Glutamatergic neuron (in vitro differentiated cells): ENCODE measurements at regions not wholly inside any gene's neighbourhood (a gene's known extent, or its start where the extent isn't known, plus 50 kb on each side); places are given as distances from the start of the nearest gene placed in this dataset.

Experiments used
- DNase-seq: peaks from one replicate; pipeline ENCODE4 v3.0.0; 2022
- H3K27ac Mint-ChIP-seq: one replicate; pipeline ENCODE4 v1.8.0; 2020; ENCODE audit warnings: mild to moderate bottlenecking, mixed read lengths, inconsistent platforms; ENCODE audit not compliant: unreplicated experiment
- H3K27me3 Mint-ChIP-seq: one replicate; pipeline ENCODE4 v1.8.0; 2020; ENCODE audit warnings: mild to moderate bottlenecking, moderate library complexity, mixed read lengths, inconsistent platforms; ENCODE audit not compliant: unreplicated experiment
- H3K36me3 Mint-ChIP-seq: one replicate; pipeline ENCODE4 v1.8.0; 2020; ENCODE audit warnings: mild to moderate bottlenecking, mixed read lengths, inconsistent platforms; ENCODE audit not compliant: unreplicated experiment
- H3K4me1 Mint-ChIP-seq: one replicate; pipeline ENCODE4 v1.8.0; 2020; ENCODE audit warnings: mild to moderate bottlenecking, low read depth, mixed read lengths, inconsistent platforms; ENCODE audit not compliant: unreplicated experiment
- H3K4me3 Mint-ChIP-seq: one replicate; pipeline ENCODE4 v1.8.0; 2020; ENCODE audit warnings: mild to moderate bottlenecking, mixed read lengths, inconsistent platforms; ENCODE audit not compliant: unreplicated experiment
- H3K9me3 Mint-ChIP-seq: one replicate; pipeline ENCODE4 v1.8.0; 2020; ENCODE audit warnings: mild to moderate bottlenecking, moderate library complexity, mixed read lengths, inconsistent platforms; ENCODE audit not compliant: unreplicated experiment
- TF ChIP-seq, protein P1 (sequence below): fragments of 200-600 bp; sonication (generic); IDR thresholded peaks from one replicate; pipeline ENCODE4 v1.5.0; 2021; ENCODE audit not compliant: partially characterized antibody, unreplicated experiment

GRCh38 chr5:120386981-120387380, 77.1 kb upstream of the PRR16 start:
- Mint-ChIP-seq H3K4me1 (no peaks in the 10 kb centered on the region), H3K27me3 (no peaks in the 10 kb centered on the region), H3K27ac (no peak overlapping the region), H3K36me3 (no peaks in the 10 kb centered on the region), H3K9me3 (no peaks in the 10 kb centered on the region), H3K4me3 (no peak overlapping the region)
- TF ChIP-seq, protein P1, sequence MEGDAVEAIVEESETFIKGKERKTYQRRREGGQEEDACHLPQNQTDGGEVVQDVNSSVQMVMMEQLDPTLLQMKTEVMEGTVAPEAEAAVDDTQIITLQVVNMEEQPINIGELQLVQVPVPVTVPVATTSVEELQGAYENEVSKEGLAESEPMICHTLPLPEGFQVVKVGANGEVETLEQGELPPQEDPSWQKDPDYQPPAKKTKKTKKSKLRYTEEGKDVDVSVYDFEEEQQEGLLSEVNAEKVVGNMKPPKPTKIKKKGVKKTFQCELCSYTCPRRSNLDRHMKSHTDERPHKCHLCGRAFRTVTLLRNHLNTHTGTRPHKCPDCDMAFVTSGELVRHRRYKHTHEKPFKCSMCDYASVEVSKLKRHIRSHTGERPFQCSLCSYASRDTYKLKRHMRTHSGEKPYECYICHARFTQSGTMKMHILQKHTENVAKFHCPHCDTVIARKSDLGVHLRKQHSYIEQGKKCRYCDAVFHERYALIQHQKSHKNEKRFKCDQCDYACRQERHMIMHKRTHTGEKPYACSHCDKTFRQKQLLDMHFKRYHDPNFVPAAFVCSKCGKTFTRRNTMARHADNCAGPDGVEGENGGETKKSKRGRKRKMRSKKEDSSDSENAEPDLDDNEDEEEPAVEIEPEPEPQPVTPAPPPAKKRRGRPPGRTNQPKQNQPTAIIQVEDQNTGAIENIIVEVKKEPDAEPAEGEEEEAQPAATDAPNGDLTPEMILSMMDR, result no peak
- DNase-seq, result no peak

- TF ChIP-seq, protein P1, result no peak
- Mint-ChIP-seq H3K9me3 (no peaks in the 10 kb centered on the region), H3K27me3 (no peaks in the 10 kb centered on the region), H3K4me1 (no peaks in the 10 kb centered on the region), H3K36me3 (no peaks in the 10 kb centered on the region), H3K4me3 (no peak overlapping the region), H3K27ac (no peak overlapping the region)
- no peak for DNase-seq
Measured at GRCh38 chr5:120388016-120388781, 75.9 kb upstream of the PRR16 start.

- no peak overlapping the region for H3K4me3 Mint-ChIP-seq
- H3K27me3 Mint-ChIP-seq, result no peaks in the 10 kb centered on the region
- TF ChIP-seq, protein P1, result no peak
- H3K36me3 Mint-ChIP-seq, result peaks cover 8% of the 10 kb centered on the region
- H3K9me3 Mint-ChIP-seq, result no peaks in the 10 kb centered on the region
- no peaks in the 10 kb centered on the region for H3K4me1 Mint-ChIP-seq
- H3K27ac Mint-ChIP-seq, result no peak overlapping the region
- DNase-seq, result no peak
Measured at GRCh38 chr5:120394259-120394658, 69.8 kb upstream of the PRR16 start.

DNA sequence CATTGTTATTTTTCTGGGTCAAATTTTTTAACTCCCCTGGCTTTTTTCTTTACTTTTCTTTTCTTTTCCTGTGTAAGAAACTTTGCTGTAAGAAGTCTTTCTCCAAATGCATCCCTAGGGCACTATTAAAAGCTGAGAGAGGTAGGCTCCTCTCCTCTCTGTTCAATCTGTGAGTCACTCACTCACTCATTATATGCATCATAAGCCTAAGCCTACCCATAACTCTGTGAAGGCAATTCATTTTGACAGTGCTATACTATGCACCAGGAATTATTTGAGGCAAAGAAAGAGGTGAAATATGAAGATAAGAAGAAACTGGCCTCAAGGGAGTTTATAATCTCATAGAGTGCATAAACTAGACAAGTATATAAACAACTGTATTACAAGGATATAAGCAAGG, 67.9 kb upstream of the PRR16 start:
- DNase-seq, result no peak
- Mint-ChIP-seq H3K36me3 (peaks cover 8% of the 10 kb centered on the region), H3K27me3 (no peaks in the 10 kb centered on the region), H3K9me3 (no peaks in the 10 kb centered on the region), H3K27ac (no peak overlapping the region), H3K4me3 (no peak overlapping the region), H3K4me1 (no peaks in the 10 kb centered on the region)
- TF ChIP-seq, protein P1, result no peak

DNA sequence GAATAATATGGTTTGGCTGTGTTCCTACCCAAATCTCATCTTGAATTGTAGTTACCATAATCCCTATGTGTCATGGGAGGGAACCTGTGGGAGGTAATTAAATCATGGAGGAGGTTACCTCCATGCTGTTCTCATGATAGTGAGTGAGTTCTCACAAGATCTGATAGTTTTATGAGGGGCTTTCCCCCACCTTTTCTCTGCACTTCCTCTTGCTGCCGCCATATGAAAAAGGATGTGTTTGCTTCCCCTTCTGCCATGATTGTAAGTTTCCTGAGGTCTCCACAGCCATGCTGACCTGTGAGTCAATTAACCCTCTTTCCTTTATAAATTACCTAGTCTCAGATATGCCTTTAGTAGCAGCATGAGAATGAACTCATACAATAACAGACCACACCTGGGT, 63.7 kb upstream of the PRR16 start:
- Mint-ChIP-seq H3K27ac (no peak overlapping the region), H3K4me1 (no peaks in the 10 kb centered on the region)

More for the DNA sequence above, 63.7 kb upstream of the PRR16 start:
- Mint-ChIP-seq H3K36me3 (peaks cover 8% of the 10 kb centered on the region), H3K9me3 (no peaks in the 10 kb centered on the region), H3K27me3 (no peaks in the 10 kb centered on the region), H3K4me3 (no peak overlapping the region)
- no peak for DNase-seq
- TF ChIP-seq, protein P1, result no peak
